A673 (cell line): ENCODE measurements at regions not wholly inside any gene's neighbourhood (a gene's known extent, or its start where the extent isn't known, plus 50 kb on each side); places are given as distances from the start of the nearest gene placed in this dataset.

Experiments used
- EZH2 ChIP-seq: fragments of 200-600 bp; sonication (generic); IDR thresholded peaks from 2 replicates; pipeline ENCODE4 v1.6.1; 2017; ENCODE audit warnings: borderline replicate concordance, low read depth, mild to moderate bottlenecking, mixed read lengths, antibody characterized with exemption, low read length; ENCODE audit not compliant: poor library complexity, severe bottlenecking
- TF ChIP-seq, protein P1 (sequence below): fragments of 300-800, 200-600 bp; sonication (generic); conservative IDR thresholded peaks from 2 replicates; pipeline ENCODE4 v1.5.1; 2017; ENCODE audit warnings: low read depth, mild to moderate bottlenecking, antibody characterized with exemption, low read length, moderate library complexity, mixed read lengths

GRCh38 chr7:52695973-52696595 lies 339.3 kb upstream of the POM121L12 start:
- TF ChIP-seq, protein P1, sequence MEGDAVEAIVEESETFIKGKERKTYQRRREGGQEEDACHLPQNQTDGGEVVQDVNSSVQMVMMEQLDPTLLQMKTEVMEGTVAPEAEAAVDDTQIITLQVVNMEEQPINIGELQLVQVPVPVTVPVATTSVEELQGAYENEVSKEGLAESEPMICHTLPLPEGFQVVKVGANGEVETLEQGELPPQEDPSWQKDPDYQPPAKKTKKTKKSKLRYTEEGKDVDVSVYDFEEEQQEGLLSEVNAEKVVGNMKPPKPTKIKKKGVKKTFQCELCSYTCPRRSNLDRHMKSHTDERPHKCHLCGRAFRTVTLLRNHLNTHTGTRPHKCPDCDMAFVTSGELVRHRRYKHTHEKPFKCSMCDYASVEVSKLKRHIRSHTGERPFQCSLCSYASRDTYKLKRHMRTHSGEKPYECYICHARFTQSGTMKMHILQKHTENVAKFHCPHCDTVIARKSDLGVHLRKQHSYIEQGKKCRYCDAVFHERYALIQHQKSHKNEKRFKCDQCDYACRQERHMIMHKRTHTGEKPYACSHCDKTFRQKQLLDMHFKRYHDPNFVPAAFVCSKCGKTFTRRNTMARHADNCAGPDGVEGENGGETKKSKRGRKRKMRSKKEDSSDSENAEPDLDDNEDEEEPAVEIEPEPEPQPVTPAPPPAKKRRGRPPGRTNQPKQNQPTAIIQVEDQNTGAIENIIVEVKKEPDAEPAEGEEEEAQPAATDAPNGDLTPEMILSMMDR, result no peak
- TF ChIP-seq EZH2, result no peak
